ENCODE measurements at regions not wholly inside any gene's neighbourhood (a gene's known extent, or its start where the extent isn't known, plus 50 kb on each side); places are given as distances from the start of the nearest gene placed in this dataset.
"Not testable (repeated sequence)": the region's sequence is repeated elsewhere in the genome, so short reads cannot be mapped to it uniquely, and the experiment has no call there.

GRCh38 chr2:111423184-111423583, 302.5 kb downstream of the BCL2L11 start:
- H3K9me3 ChIP-seq (ENCODE audit: control insufficient read depth, insufficient read depth, low read depth, low read length); H3K36me3 ChIP-seq (ENCODE audit: control insufficient read depth, insufficient read depth, low read length); DNase-seq (ENCODE audit: low read depth, low spot score); H3K4me3 ChIP-seq (ENCODE audit: low read depth in 2 of 2, low read length in 2 of 2); POLR2A ChIA-PET; BruUV-seq (replicated peaks); ATAC-seq; H3K4me1 ChIP-seq (ENCODE audit: control insufficient read depth, insufficient read depth, low read length); in situ Hi-C loops (cut with HindIII; ENCODE audit: low pct_unique_long_range_greater_than_20kb, low sequenced_read_pairs); CTCF ChIA-PET; H3K27me3 ChIP-seq (ENCODE audit: control insufficient read depth, insufficient read depth, low read length); H3K27ac ChIP-seq (ENCODE audit: low read length); intact Hi-C loops (cut with micrococcal nuclease; ENCODE audit: unreplicated experiment): not testable (repeated sequence)

- H3K27me3 ChIP-seq (ENCODE audit: control insufficient read depth, insufficient read depth, low read length); DNase-seq (ENCODE audit: low read depth, low spot score); ATAC-seq; H3K27ac ChIP-seq (ENCODE audit: low read length); BruUV-seq (replicated peaks); POLR2A ChIA-PET; CTCF ChIA-PET; H3K4me1 ChIP-seq (ENCODE audit: control insufficient read depth, insufficient read depth, low read length); intact Hi-C loops (cut with micrococcal nuclease; ENCODE audit: unreplicated experiment); in situ Hi-C loops (cut with HindIII; ENCODE audit: low pct_unique_long_range_greater_than_20kb, low sequenced_read_pairs); H3K36me3 ChIP-seq (ENCODE audit: control insufficient read depth, insufficient read depth, low read length); H3K9me3 ChIP-seq (ENCODE audit: control insufficient read depth, insufficient read depth, low read depth, low read length); H3K4me3 ChIP-seq (ENCODE audit: low read depth in 2 of 2, low read length in 2 of 2): not testable (repeated sequence)
Measured at GRCh38 chr2:111424176-111424575, 303.5 kb downstream of the BCL2L11 start.

GRCh38 chr2:111424851-111425309, 304.2 kb downstream of the BCL2L11 start:
- BruUV-seq (replicated peaks); DNase-seq (ENCODE audit: low read depth, low spot score); H3K36me3 ChIP-seq (ENCODE audit: control insufficient read depth, insufficient read depth, low read length); in situ Hi-C loops (cut with HindIII; ENCODE audit: low pct_unique_long_range_greater_than_20kb, low sequenced_read_pairs); H3K9me3 ChIP-seq (ENCODE audit: control insufficient read depth, insufficient read depth, low read depth, low read length); H3K27ac ChIP-seq (ENCODE audit: low read length); POLR2A ChIA-PET; H3K4me3 ChIP-seq (ENCODE audit: low read depth in 2 of 2, low read length in 2 of 2); H3K4me1 ChIP-seq (ENCODE audit: control insufficient read depth, insufficient read depth, low read length); ATAC-seq; intact Hi-C loops (cut with micrococcal nuclease; ENCODE audit: unreplicated experiment); H3K27me3 ChIP-seq (ENCODE audit: control insufficient read depth, insufficient read depth, low read length); CTCF ChIA-PET: not testable (repeated sequence)

- POLR2A ChIA-PET = not testable (repeated sequence)
Measured at GRCh38 chr2:111425789-111426201, 305.1 kb downstream of the BCL2L11 start.

GRCh38 chr2:111427346-111427745, 306.6 kb downstream of the BCL2L11 start:
- H3K27ac ChIP-seq (ENCODE audit: low read length); POLR2A ChIA-PET; H3K4me1 ChIP-seq (ENCODE audit: control insufficient read depth, insufficient read depth, low read length); ATAC-seq; H3K4me3 ChIP-seq (ENCODE audit: low read depth in 2 of 2, low read length in 2 of 2); in situ Hi-C loops (cut with HindIII; ENCODE audit: low pct_unique_long_range_greater_than_20kb, low sequenced_read_pairs); intact Hi-C loops (cut with micrococcal nuclease; ENCODE audit: unreplicated experiment); H3K9me3 ChIP-seq (ENCODE audit: control insufficient read depth, insufficient read depth, low read depth, low read length); CTCF ChIA-PET; H3K27me3 ChIP-seq (ENCODE audit: control insufficient read depth, insufficient read depth, low read length); BruUV-seq (replicated peaks); H3K36me3 ChIP-seq (ENCODE audit: control insufficient read depth, insufficient read depth, low read length); DNase-seq (ENCODE audit: low read depth, low spot score): not testable (repeated sequence)

More at GRCh38 chr2:111425789-111426201, 305.1 kb downstream of the BCL2L11 start:
- H3K36me3 ChIP-seq (ENCODE audit: control insufficient read depth, insufficient read depth, low read length); H3K9me3 ChIP-seq (ENCODE audit: control insufficient read depth, insufficient read depth, low read depth, low read length); intact Hi-C loops (cut with micrococcal nuclease; ENCODE audit: unreplicated experiment); DNase-seq (ENCODE audit: low read depth, low spot score); H3K4me1 ChIP-seq (ENCODE audit: control insufficient read depth, insufficient read depth, low read length); H3K27me3 ChIP-seq (ENCODE audit: control insufficient read depth, insufficient read depth, low read length); ATAC-seq; CTCF ChIA-PET; H3K27ac ChIP-seq (ENCODE audit: low read length); BruUV-seq (replicated peaks); H3K4me3 ChIP-seq (ENCODE audit: low read depth in 2 of 2, low read length in 2 of 2); in situ Hi-C loops (cut with HindIII; ENCODE audit: low pct_unique_long_range_greater_than_20kb, low sequenced_read_pairs): not testable (repeated sequence)

- intact Hi-C loops (cut with micrococcal nuclease; ENCODE audit: unreplicated experiment); ATAC-seq; POLR2A ChIA-PET; DNase-seq (ENCODE audit: low read depth, low spot score); H3K36me3 ChIP-seq (ENCODE audit: control insufficient read depth, insufficient read depth, low read length); BruUV-seq (replicated peaks); H3K9me3 ChIP-seq (ENCODE audit: control insufficient read depth, insufficient read depth, low read depth, low read length); H3K4me1 ChIP-seq (ENCODE audit: control insufficient read depth, insufficient read depth, low read length); H3K27me3 ChIP-seq (ENCODE audit: control insufficient read depth, insufficient read depth, low read length); in situ Hi-C loops (cut with HindIII; ENCODE audit: low pct_unique_long_range_greater_than_20kb, low sequenced_read_pairs); H3K27ac ChIP-seq (ENCODE audit: low read length); CTCF ChIA-PET; H3K4me3 ChIP-seq (ENCODE audit: low read depth in 2 of 2, low read length in 2 of 2): not testable (repeated sequence)
Measured at GRCh38 chr2:111428915-111429314, 308.2 kb downstream of the BCL2L11 start.

- H3K4me3 ChIP-seq (ENCODE audit: low read depth in 2 of 2, low read length in 2 of 2); intact Hi-C loops (cut with micrococcal nuclease; ENCODE audit: unreplicated experiment); ATAC-seq; H3K27me3 ChIP-seq (ENCODE audit: control insufficient read depth, insufficient read depth, low read length); H3K36me3 ChIP-seq (ENCODE audit: control insufficient read depth, insufficient read depth, low read length); CTCF ChIA-PET; H3K9me3 ChIP-seq (ENCODE audit: control insufficient read depth, insufficient read depth, low read depth, low read length); BruUV-seq (replicated peaks); H3K27ac ChIP-seq (ENCODE audit: low read length); in situ Hi-C loops (cut with HindIII; ENCODE audit: low pct_unique_long_range_greater_than_20kb, low sequenced_read_pairs); DNase-seq (ENCODE audit: low read depth, low spot score); H3K4me1 ChIP-seq (ENCODE audit: control insufficient read depth, insufficient read depth, low read length); POLR2A ChIA-PET: not testable (repeated sequence)
Measured at GRCh38 chr2:111429353-111429752, 308.6 kb downstream of the BCL2L11 start.
